Cardiac fibroblast (primary cell): ENCODE measurements at regions not wholly inside any gene's neighbourhood (a gene's known extent, or its start where the extent isn't known, plus 50 kb on each side); places are given as distances from the start of the nearest gene placed in this dataset.

ENCODE experiments used
- DNase-seq, 2 donors: peaks; one replicate each; pipeline versions ENCODE4 v3.0.0 to v3.0.0-alpha.2; 2010; ENCODE audit warnings: low read depth in 2 of 2
- H3K4me3 ChIP-seq, 2 donors: replicated peaks in 1 of 2; 1 replicate in 1 of 2; 2 replicates in 1 of 2; pipeline ENCODE4 v1.5.1; 2011; ENCODE audit warnings: low read depth in 2 of 2, low read length in 2 of 2, mild to moderate bottlenecking in 2 of 2, moderate library complexity in 1 of 2
- TF ChIP-seq, protein P1 (sequence below): IDR thresholded peaks from one replicate; pipeline ENCODE4 v1.5.1; 2011; ENCODE audit warnings: low read depth, mild to moderate bottlenecking, low read length, inconsistent platforms

DNA sequence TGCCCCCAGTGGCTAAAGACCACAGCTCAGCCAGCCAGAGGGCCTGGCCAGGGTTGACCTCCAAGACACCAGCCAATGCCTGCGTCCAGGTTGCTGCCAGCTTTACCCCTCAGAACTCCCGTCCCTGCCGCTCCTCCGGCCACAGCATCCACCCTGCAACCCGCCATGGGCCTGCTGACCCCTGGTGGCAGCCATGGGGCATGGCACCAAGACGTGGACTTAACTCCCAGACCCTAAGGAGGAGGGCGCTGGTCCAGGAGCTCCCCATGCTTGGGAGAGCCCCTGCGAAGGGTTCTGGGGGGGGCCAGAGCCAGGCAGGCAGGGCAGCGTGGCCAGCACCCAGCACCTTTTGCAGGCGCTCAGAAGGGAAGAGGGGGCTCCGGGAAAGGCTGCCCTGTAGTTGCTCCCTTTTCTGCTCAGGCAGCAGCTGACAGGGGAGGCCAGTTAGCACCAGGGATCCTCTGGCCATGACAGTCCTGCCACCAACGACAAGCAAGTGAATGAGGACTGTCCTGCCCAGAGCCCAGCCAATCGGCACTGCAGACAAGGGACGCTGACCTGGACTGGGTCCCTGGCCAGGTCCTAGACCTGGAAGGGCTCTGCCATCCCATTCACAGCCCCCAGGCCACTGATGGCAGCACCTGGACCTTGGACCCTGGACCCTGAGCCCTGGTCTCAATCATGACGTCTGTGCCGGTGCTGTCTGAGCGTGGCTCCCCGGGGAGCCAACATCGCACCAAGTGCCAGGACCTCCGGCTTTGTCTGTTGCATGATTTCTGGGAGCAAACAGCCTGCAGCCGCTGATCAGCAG, 246.2 kb downstream of the NPHP4 start:
- TF ChIP-seq, protein P1, sequence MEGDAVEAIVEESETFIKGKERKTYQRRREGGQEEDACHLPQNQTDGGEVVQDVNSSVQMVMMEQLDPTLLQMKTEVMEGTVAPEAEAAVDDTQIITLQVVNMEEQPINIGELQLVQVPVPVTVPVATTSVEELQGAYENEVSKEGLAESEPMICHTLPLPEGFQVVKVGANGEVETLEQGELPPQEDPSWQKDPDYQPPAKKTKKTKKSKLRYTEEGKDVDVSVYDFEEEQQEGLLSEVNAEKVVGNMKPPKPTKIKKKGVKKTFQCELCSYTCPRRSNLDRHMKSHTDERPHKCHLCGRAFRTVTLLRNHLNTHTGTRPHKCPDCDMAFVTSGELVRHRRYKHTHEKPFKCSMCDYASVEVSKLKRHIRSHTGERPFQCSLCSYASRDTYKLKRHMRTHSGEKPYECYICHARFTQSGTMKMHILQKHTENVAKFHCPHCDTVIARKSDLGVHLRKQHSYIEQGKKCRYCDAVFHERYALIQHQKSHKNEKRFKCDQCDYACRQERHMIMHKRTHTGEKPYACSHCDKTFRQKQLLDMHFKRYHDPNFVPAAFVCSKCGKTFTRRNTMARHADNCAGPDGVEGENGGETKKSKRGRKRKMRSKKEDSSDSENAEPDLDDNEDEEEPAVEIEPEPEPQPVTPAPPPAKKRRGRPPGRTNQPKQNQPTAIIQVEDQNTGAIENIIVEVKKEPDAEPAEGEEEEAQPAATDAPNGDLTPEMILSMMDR: peak; percentile 95
- DNase-seq: peak; percentile 62 to 70
- no peak overlapping the region for H3K4me3 ChIP-seq

DNA sequence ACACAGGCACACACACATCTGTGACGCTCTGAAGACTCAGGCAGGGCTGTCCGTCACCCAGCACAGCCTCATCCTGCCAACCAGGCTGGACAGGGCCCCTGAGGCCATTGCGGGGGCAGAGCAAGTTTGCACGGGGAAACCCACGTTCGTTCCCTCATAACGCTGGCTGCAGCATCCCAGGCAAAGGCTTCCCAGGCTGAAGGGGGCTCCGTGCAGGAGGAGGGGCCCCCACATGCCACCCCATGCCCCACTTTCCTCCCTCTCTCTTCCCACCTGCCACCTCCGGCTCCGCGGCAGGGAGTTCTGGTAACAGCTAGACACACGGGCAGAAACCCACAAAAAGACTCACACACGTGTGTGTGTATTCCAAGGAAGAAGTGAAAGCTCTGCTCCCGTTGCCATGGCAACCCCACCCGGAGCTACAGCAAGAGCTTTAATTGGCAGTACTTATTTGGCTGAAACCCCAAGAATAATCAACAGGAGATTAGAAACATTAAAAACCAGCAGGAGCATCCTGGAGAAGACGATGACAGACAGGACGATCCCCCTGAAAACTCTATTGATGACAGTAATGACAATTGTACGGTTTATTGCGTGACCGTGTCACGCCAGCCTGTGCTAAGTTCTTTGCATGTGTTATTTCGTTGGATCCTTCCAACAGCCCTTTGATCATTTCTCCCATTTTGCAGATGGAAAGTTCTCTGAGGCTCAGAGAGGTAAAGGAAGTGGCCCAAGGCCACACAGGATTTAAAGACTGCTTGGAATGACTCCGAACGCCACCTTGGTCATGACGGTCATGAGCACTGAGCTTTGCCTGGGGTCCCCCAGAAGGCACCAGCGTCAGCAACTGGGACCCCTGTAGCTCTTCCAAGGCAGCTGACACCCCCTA, 247.1 kb downstream of the NPHP4 start:
- H3K4me3 ChIP-seq: no peak overlapping the region
- TF ChIP-seq, protein P1: no peak
- DNase-seq: peak in 1 of 2 donors; percentile 6

DNA sequence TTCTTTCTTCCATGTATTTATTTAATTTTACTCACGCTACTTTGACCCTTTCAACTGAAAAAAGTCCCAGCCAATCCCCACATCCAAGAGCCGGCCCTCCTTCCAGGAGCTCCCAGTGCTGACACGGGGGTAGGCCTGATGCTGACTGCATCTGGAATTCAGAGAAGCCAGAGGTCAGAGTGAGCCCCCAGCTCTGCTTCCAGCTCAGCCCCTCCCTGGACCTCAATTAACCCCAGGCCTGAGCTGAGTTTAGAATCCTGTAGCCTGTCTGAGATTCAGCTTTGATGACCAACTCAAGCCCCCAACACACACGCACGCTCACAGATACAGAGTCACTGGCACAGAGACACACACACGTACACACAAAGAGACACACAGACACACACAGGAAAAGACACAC, 247.9 kb downstream of the NPHP4 start:
- no peak for DNase-seq
- H3K4me3 ChIP-seq: no peak overlapping the region
- TF ChIP-seq, protein P1: no peak

DNA sequence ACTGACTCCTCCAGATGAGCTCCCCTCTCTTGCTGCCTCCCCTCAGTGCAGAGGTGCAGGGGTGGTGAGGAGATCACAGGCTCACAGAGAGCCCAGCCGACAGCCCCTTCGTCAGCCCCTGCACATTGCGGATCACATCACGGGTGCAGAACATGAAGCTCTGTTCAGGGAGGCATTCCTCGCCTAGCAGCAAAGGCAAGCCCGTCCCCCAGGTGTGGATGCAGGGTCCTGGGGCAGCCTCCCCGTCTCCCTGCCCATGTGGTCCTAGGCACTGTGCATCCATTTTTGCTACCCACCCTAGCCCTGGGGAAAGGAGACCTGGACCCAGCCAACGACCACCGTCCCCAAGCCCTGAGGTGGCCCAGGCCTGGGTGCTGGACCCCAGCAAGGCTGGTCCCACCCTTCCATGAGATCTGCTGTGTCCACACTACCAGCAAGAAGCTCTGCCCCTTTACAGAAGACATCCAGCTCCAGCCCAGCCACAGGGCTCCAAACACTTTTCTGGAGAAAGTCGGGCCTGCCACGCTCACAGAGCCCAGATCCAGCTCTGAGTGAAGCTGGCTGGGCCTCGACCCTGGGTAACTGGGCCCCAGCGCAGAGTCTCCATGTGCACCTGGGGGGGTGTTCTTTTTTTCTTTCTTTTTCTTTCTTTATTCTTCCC, 248.7 kb downstream of the NPHP4 start:
- no peak overlapping the region for H3K4me3 ChIP-seq
- TF ChIP-seq, protein P1: no peak
- DNase-seq: no peak

DNA sequence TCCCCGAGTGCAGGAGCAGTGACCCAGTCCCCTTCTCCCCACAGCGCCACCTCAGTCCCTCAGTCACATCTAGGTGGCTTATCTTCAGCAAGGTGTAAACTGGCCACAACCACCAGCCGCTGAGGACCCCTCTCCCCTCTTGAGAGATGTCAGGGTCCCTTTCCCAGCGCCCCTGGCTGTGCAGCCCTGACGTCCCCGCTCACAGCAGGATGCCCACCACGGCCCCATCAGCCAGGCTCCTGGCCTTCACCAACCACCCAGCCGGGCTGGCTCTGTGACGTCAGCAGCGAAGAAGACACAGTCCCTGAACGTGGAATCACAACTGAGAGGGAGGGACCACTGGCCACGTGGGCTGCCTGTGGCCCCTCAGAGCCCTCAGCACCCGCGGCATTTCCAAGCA, 249.4 kb downstream of the NPHP4 start:
- no peak for DNase-seq
- no peak overlapping the region for H3K4me3 ChIP-seq
- TF ChIP-seq, protein P1: no peak

DNA sequence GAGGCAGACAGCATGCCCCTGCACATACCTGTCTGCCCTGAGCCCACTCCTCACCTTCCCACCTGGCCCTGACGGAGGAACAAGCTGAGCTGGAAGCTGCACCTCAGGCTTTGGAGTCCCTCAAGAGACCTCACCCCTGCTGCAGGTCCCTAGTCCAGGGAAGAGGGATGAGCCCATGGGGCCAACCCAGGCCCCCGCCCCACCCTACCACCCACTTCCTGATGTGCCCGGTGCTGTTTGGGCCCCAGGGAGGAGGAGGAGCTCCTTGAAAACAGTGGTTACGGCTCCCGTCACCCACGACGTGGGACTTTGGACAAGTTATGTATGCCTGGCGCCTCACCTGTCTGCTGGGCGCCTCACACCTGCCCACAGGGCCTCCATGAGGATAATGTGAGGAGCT, 250.2 kb downstream of the NPHP4 start:
- H3K4me3 ChIP-seq: no peak overlapping the region
- DNase-seq: no peak
- TF ChIP-seq, protein P1: no peak
